ENCODE measurements at regions not wholly inside any gene's neighbourhood (a gene's known extent, or its start where the extent isn't known, plus 50 kb on each side); places are given as distances from the start of the nearest gene placed in this dataset.

- H3K9me3 ChIP-seq (ENCODE audit: control insufficient read depth, insufficient read depth, low read length) = no peaks in the 10 kb centered on the region
- H3K36me3 ChIP-seq (ENCODE audit: insufficient read depth, low read length) = no peaks in the 10 kb centered on the region
- no peaks in the 10 kb centered on the region; the same call in 1 of the 2 replicates for H3K4me1 ChIP-seq (ENCODE audit: insufficient read depth, low read length)
- no peak overlapping the region for H3K9ac ChIP-seq (ENCODE audit: low read depth, low read length)
These were observed 573.5 kb downstream of the CCSER2 start for GRCh38 chr10:84901885-84902284.

- Histone ChIP-seq H3K36me3 (ENCODE audit: insufficient read depth, low read length) (no peaks in the 10 kb centered on the region), H3K9ac (ENCODE audit: low read depth, low read length) (no peak overlapping the region), H3K4me1 (ENCODE audit: insufficient read depth, low read length) (no peaks in the 10 kb centered on the region; the same call in 1 of the 2 replicates), H3K9me3 (ENCODE audit: control insufficient read depth, insufficient read depth, low read length) (no peaks in the 10 kb centered on the region)
These were observed 574.2 kb downstream of the CCSER2 start for GRCh38 chr10:84902553-84902952.

GRCh38 chr10:84903320-84903719 is 574.9 kb downstream of the CCSER2 start:
- Histone ChIP-seq H3K9me3 (ENCODE audit: control insufficient read depth, insufficient read depth, low read length) (no peaks in the 10 kb centered on the region), H3K9ac (ENCODE audit: low read depth, low read length) (no peak overlapping the region), H3K36me3 (ENCODE audit: insufficient read depth, low read length) (no peaks in the 10 kb centered on the region), H3K4me1 (ENCODE audit: insufficient read depth, low read length) (no peaks in the 10 kb centered on the region; the same call in 1 of the 2 replicates)

GRCh38 chr10:84907461-84908009 is 579.1 kb downstream of the CCSER2 start:
- Histone ChIP-seq H3K9ac (ENCODE audit: low read depth, low read length) (no peak overlapping the region), H3K36me3 (ENCODE audit: insufficient read depth, low read length) (no peaks in the 10 kb centered on the region), H3K4me1 (ENCODE audit: insufficient read depth, low read length) (no peaks in the 10 kb centered on the region), H3K9me3 (ENCODE audit: control insufficient read depth, insufficient read depth, low read length) (no peaks in the 10 kb centered on the region)

- H3K9ac ChIP-seq (ENCODE audit: low read depth, low read length) = no peak overlapping the region
- H3K4me1 ChIP-seq (ENCODE audit: insufficient read depth, low read length) = no peaks in the 10 kb centered on the region
These were observed 580.1 kb downstream of the CCSER2 start for GRCh38 chr10:84908491-84908890.

GRCh38 chr10:84921701-84922100 is 593.3 kb downstream of the CCSER2 start:
- no peaks in the 10 kb centered on the region for H3K4me1 ChIP-seq (ENCODE audit: insufficient read depth, low read length)
- no peak overlapping the region for H3K9ac ChIP-seq (ENCODE audit: low read depth, low read length)
- H3K36me3 ChIP-seq (ENCODE audit: insufficient read depth, low read length) = no peaks in the 10 kb centered on the region; the same call in 1 of the 2 replicates
- H3K9me3 ChIP-seq (ENCODE audit: control insufficient read depth, insufficient read depth, low read length) = no peaks in the 10 kb centered on the region

More at GRCh38 chr10:84908491-84908890, 580.1 kb downstream of the CCSER2 start:
- no peaks in the 10 kb centered on the region for H3K36me3 ChIP-seq (ENCODE audit: insufficient read depth, low read length)
- no peaks in the 10 kb centered on the region for H3K9me3 ChIP-seq (ENCODE audit: control insufficient read depth, insufficient read depth, low read length)

- Histone ChIP-seq H3K9ac (ENCODE audit: low read depth, low read length) (no peak overlapping the region), H3K36me3 (ENCODE audit: insufficient read depth, low read length) (no peaks in the 10 kb centered on the region), H3K9me3 (ENCODE audit: control insufficient read depth, insufficient read depth, low read length) (no peaks in the 10 kb centered on the region), H3K4me1 (ENCODE audit: insufficient read depth, low read length) (no peaks in the 10 kb centered on the region)
These were observed 595.7 kb downstream of the CCSER2 start for GRCh38 chr10:84924131-84924530.

- H3K4me1 ChIP-seq (ENCODE audit: insufficient read depth, low read length) = no peaks in the 10 kb centered on the region
- no peaks in the 10 kb centered on the region for H3K36me3 ChIP-seq (ENCODE audit: insufficient read depth, low read length)
- no peaks in the 10 kb centered on the region for H3K9me3 ChIP-seq (ENCODE audit: control insufficient read depth, insufficient read depth, low read length)
- no peak overlapping the region for H3K9ac ChIP-seq (ENCODE audit: low read depth, low read length)
These were observed 597.1 kb downstream of the CCSER2 start for GRCh38 chr10:84925495-84925894.

- Histone ChIP-seq H3K9ac (ENCODE audit: low read depth, low read length) (no peak overlapping the region), H3K4me1 (ENCODE audit: insufficient read depth, low read length) (no peaks in the 10 kb centered on the region), H3K36me3 (ENCODE audit: insufficient read depth, low read length) (no peaks in the 10 kb centered on the region; the same call in 1 of the 2 replicates), H3K9me3 (ENCODE audit: control insufficient read depth, insufficient read depth, low read length) (no peaks in the 10 kb centered on the region)
These were observed 605.0 kb downstream of the CCSER2 start for GRCh38 chr10:84933402-84933801.

GRCh38 chr10:84935772-84936171 is 607.4 kb downstream of the CCSER2 start:
- no peaks in the 10 kb centered on the region for H3K4me1 ChIP-seq (ENCODE audit: insufficient read depth, low read length)
- no peaks in the 10 kb centered on the region; the same call in 1 of the 2 replicates for H3K36me3 ChIP-seq (ENCODE audit: insufficient read depth, low read length)
- H3K9me3 ChIP-seq (ENCODE audit: control insufficient read depth, insufficient read depth, low read length) = no peaks in the 10 kb centered on the region
- no peak overlapping the region for H3K9ac ChIP-seq (ENCODE audit: low read depth, low read length)

- Histone ChIP-seq H3K36me3 (ENCODE audit: insufficient read depth, low read length) (no peaks in the 10 kb centered on the region; the same call in 1 of the 2 replicates), H3K9me3 (ENCODE audit: control insufficient read depth, insufficient read depth, low read length) (no peaks in the 10 kb centered on the region), H3K9ac (ENCODE audit: low read depth, low read length) (no peak overlapping the region), H3K4me1 (ENCODE audit: insufficient read depth, low read length) (no peaks in the 10 kb centered on the region)
These were observed 609.9 kb downstream of the CCSER2 start for GRCh38 chr10:84938117-84938905.

- Histone ChIP-seq H3K36me3 (ENCODE audit: insufficient read depth, low read length) (no peaks in the 10 kb centered on the region), H3K9me3 (ENCODE audit: control insufficient read depth, insufficient read depth, low read length) (no peaks in the 10 kb centered on the region; the same call in 1 of the 2 replicates), H3K4me1 (ENCODE audit: insufficient read depth, low read length) (no peaks in the 10 kb centered on the region), H3K9ac (ENCODE audit: low read depth, low read length) (no peak overlapping the region)
These were observed 615.2 kb downstream of the CCSER2 start for GRCh38 chr10:84943541-84943940.

- Histone ChIP-seq H3K4me1 (ENCODE audit: insufficient read depth, low read length) (no peaks in the 10 kb centered on the region), H3K9ac (ENCODE audit: low read depth, low read length) (no peak overlapping the region), H3K9me3 (ENCODE audit: control insufficient read depth, insufficient read depth, low read length) (no peaks in the 10 kb centered on the region; the same call in 1 of the 2 replicates), H3K36me3 (ENCODE audit: insufficient read depth, low read length) (no peaks in the 10 kb centered on the region)
These were observed 615.8 kb downstream of the CCSER2 start for GRCh38 chr10:84944187-84944586.

- no peaks in the 10 kb centered on the region for H3K36me3 ChIP-seq (ENCODE audit: insufficient read depth, low read length)
- no peaks in the 10 kb centered on the region for H3K4me1 ChIP-seq (ENCODE audit: insufficient read depth, low read length)
- H3K9ac ChIP-seq (ENCODE audit: low read depth, low read length) = no peak overlapping the region
- H3K9me3 ChIP-seq (ENCODE audit: control insufficient read depth, insufficient read depth, low read length) = no peaks in the 10 kb centered on the region; the same call in 1 of the 2 replicates
These were observed 617.4 kb downstream of the CCSER2 start for GRCh38 chr10:84945791-84946190.

- Histone ChIP-seq H3K36me3 (ENCODE audit: insufficient read depth, low read length) (no peaks in the 10 kb centered on the region), H3K4me1 (ENCODE audit: insufficient read depth, low read length) (no peaks in the 10 kb centered on the region), H3K9ac (ENCODE audit: low read depth, low read length) (no peak overlapping the region), H3K9me3 (ENCODE audit: control insufficient read depth, insufficient read depth, low read length) (no peaks in the 10 kb centered on the region; the same call in 1 of the 2 replicates)
These were observed 618.5 kb downstream of the CCSER2 start for GRCh38 chr10:84946904-84947303.

Data from ES-I3 (cell line).